PC-9 (cell line): ENCODE measurements at regions not wholly inside any gene's neighbourhood (a gene's known extent, or its start where the extent isn't known, plus 50 kb on each side); places are given as distances from the start of the nearest gene placed in this dataset.
"Not testable (repeated sequence)": the region's sequence is repeated elsewhere in the genome, so short reads cannot be mapped to it uniquely, and the experiment has no call there.

Source experiments
- CTCF ChIP-seq: fragments of 200-600 bp; sonication (generic); conservative IDR thresholded peaks from 2 replicates; pipeline ENCODE4 v1.6.1; 2017; ENCODE audit warnings: mixed run types, antibody characterized with exemption, mild to moderate bottlenecking, moderate library complexity
- EZH2 ChIP-seq: fragments of 200-600 bp; sonication (generic); IDR thresholded peaks from 2 replicates; pipeline ENCODE4 v1.8.0; 2017; ENCODE audit warnings: antibody characterized with exemption, low read depth

- not testable (repeated sequence) for TF ChIP-seq CTCF, EZH2
Measured at GRCh38 chr14:106184771-106185170, 658.4 kb downstream of the TMEM121 start.
